ENCODE measurements at regions not wholly inside any gene's neighbourhood (a gene's known extent, or its start where the extent isn't known, plus 50 kb on each side); places are given as distances from the start of the nearest gene placed in this dataset.

GRCh38 chr6:4531406-4531805 lies 244.8 kb upstream of the CDYL start:
- no peak for TF ChIP-seq CTCF (IDR thresholded peaks at IDR 0.05)
- TF ChIP-seq POLR2A (IDR thresholded peaks at IDR 0.05): no peak

Data from sigmoid colon (tissue), 3 donors.